Keratinocyte (primary cell): ENCODE measurements at regions not wholly inside any gene's neighbourhood (a gene's known extent, or its start where the extent isn't known, plus 50 kb on each side); places are given as distances from the start of the nearest gene placed in this dataset.
A peak's percentile ranks its signal among the peaks of the same experiment; 100 is the strongest.

Experiments
- DNase-seq: peaks from one replicate; pipeline ENCODE4 v3.0.0-alpha.2; 2011; ENCODE audit warnings: low read depth, missing footprints, low spot score
- FAIRE-seq: peaks from 2 replicates; lab custom pipeline; 2011; peaks lifted over from hg19 to GRCh38; lab: Jason Lieb, UNC
- H2AFZ ChIP-seq: 2 replicates; pipeline ENCODE4 v1.6.0; 2012; ENCODE audit warnings: low read length, control low read depth, inconsistent platforms; ENCODE audit not compliant: control insufficient read depth
- H3K27ac ChIP-seq: 2 replicates; pipeline ENCODE4 v1.5.1; 2011; ENCODE audit warnings: low read length; ENCODE audit not compliant: control insufficient read depth, insufficient read depth
- H3K27me3 ChIP-seq: 3 replicates; pipeline ENCODE4 v1.6.0; 2011; ENCODE audit warnings: low read length; ENCODE audit not compliant: control insufficient read depth, insufficient read depth; ENCODE audit errors: extremely low read depth
- H3K36me3 ChIP-seq, 2 experiments: 2 replicates in 1 of 2; 3 replicates in 1 of 2; pipeline ENCODE4 v1.5.1; 2011; ENCODE audit warnings: low read length in 2 of 2, mild to moderate bottlenecking in 1 of 2; ENCODE audit not compliant: control insufficient read depth in 2 of 2, insufficient read depth in 2 of 2; ENCODE audit errors: extremely low read depth in 1 of 2
- H3K4me1 ChIP-seq: 3 replicates; pipeline ENCODE4 v1.5.1; 2011; ENCODE audit warnings: low read length; ENCODE audit not compliant: control insufficient read depth, insufficient read depth; ENCODE audit errors: extremely low read depth
- H3K4me2 ChIP-seq: 3 replicates; pipeline ENCODE4 v1.6.0; 2011; ENCODE audit warnings: low read depth, low read length; ENCODE audit not compliant: control insufficient read depth, insufficient read depth; ENCODE audit errors: extremely low read depth
- H3K4me3 ChIP-seq, 3 experiments: fragments of 200-600 bp in 1 of 3; sonication (generic) in 1 of 3; 2 replicates in 2 of 3; 3 replicates in 1 of 3; pipeline ENCODE4 v1.5.1; 2011 to 2016; ENCODE audit warnings: low read length in 3 of 3, mild to moderate bottlenecking in 3 of 3, control low read depth in 2 of 3, inconsistent platforms in 1 of 3, low read depth in 1 of 3, mixed read lengths in 1 of 3, mixed run types in 1 of 3, moderate library complexity in 1 of 3; ENCODE audit not compliant: control insufficient read depth in 2 of 3, insufficient read depth in 2 of 3; ENCODE audit errors: extremely low read depth in 1 of 3
- H3K79me2 ChIP-seq: 2 replicates; pipeline ENCODE4 v1.6.0; 2012; ENCODE audit warnings: low read length; ENCODE audit not compliant: control insufficient read depth, insufficient read depth
- H3K9ac ChIP-seq: 3 replicates; pipeline ENCODE4 v1.6.0; 2011; ENCODE audit warnings: low read length; ENCODE audit not compliant: control insufficient read depth, insufficient read depth; ENCODE audit errors: extremely low read depth
- H3K9me1 ChIP-seq: 3 replicates; pipeline ENCODE4 v1.6.0; 2011; ENCODE audit warnings: low read length; ENCODE audit not compliant: control insufficient read depth, insufficient read depth; ENCODE audit errors: extremely low read depth
- H3K9me3 ChIP-seq: 2 replicates; pipeline ENCODE4 v1.5.1; 2012; ENCODE audit warnings: low read depth, low read length; ENCODE audit not compliant: control insufficient read depth
- H4K20me1 ChIP-seq: 3 replicates; pipeline ENCODE4 v1.6.0; 2011; ENCODE audit warnings: low read length; ENCODE audit not compliant: control insufficient read depth, insufficient read depth; ENCODE audit errors: extremely low read depth
- EZH2 ChIP-seq: IDR thresholded peaks from one replicate; pipeline ENCODE4 v1.6.1; 2012; ENCODE audit warnings: inconsistent platforms, mild to moderate bottlenecking, low read length, moderate library complexity
- dilution Hi-C: fragments of 300-500 bp; cut with MboI; formaldehyde crosslinking; loops from one replicate; pipeline ENCODE4 v1.7.0; 2020; ENCODE audit warnings: low sequenced_read_pairs; ENCODE audit not compliant: extremely low pct_ligation_motif_present
- TF ChIP-seq, protein P1 (sequence below), 3 experiments: IDR thresholded peaks in 1 of 3; conservative IDR thresholded peaks in 1 of 3; optimal IDR thresholded peaks in 1 of 3; 2 replicates in 2 of 3; 3 replicates in 1 of 3; pipeline versions ENCODE3 to v1.5.1; 2011; ENCODE audit warnings: low read length in 3 of 3, mild to moderate bottlenecking in 3 of 3, moderate library complexity in 2 of 3, control low read depth in 1 of 3, inconsistent platforms in 1 of 3; ENCODE audit not compliant: insufficient read depth in 2 of 3; ENCODE audit errors: extremely low read depth in 1 of 3

DNA sequence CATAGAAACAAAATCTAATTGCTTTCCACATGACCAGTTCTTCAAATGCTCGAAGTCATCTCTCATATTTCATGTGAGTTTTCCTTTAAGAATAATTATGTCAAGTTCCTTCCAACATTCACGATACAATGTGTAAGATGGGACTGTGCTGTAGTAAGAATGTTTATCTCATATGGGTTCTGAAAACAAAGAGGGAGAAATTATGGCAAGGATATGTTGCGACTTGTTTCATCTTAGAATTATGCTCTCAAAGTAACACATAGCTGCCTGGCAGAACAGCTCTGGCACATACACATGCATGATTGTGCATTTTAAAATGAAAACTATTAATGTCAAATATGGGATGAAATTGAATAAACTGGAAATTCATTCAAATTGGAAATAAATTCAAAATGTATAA, 314.8 kb upstream of the ACVR2A start:
- no peak overlapping the region for H3K9ac ChIP-seq
- peaks cover 16% of the 10 kb centered on the region for H3K4me1 ChIP-seq
- no peak overlapping the region for H3K4me2 ChIP-seq
- no peak overlapping the region for H3K4me3 ChIP-seq
- H4K20me1 ChIP-seq, result no peaks in the 10 kb centered on the region
- FAIRE-seq (no peak), DNase-seq (no peak)
- H2AFZ ChIP-seq, result no peak overlapping the region
- no peak for TF ChIP-seq EZH2
- TF ChIP-seq, protein P1, sequence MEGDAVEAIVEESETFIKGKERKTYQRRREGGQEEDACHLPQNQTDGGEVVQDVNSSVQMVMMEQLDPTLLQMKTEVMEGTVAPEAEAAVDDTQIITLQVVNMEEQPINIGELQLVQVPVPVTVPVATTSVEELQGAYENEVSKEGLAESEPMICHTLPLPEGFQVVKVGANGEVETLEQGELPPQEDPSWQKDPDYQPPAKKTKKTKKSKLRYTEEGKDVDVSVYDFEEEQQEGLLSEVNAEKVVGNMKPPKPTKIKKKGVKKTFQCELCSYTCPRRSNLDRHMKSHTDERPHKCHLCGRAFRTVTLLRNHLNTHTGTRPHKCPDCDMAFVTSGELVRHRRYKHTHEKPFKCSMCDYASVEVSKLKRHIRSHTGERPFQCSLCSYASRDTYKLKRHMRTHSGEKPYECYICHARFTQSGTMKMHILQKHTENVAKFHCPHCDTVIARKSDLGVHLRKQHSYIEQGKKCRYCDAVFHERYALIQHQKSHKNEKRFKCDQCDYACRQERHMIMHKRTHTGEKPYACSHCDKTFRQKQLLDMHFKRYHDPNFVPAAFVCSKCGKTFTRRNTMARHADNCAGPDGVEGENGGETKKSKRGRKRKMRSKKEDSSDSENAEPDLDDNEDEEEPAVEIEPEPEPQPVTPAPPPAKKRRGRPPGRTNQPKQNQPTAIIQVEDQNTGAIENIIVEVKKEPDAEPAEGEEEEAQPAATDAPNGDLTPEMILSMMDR (optimal IDR thresholded peaks at IDR 0.05 in 1 of 3, IDR thresholded peaks at IDR 0.05 in 1 of 3, conservative IDR thresholded peaks at IDR 0.05 in 1 of 3; ENCODE audit: extremely low read depth in 1 of 3, insufficient read depth in 2 of 3, low read length in 3 of 3), result no peak
- no peaks in the 10 kb centered on the region for H3K36me3 ChIP-seq
- H3K9me1 ChIP-seq, result no peaks in the 10 kb centered on the region
- no peak overlapping the region for H3K27ac ChIP-seq
- H3K79me2 ChIP-seq, result no peaks in the 10 kb centered on the region
- H3K27me3 ChIP-seq, result no peaks in the 10 kb centered on the region
- H3K9me3 ChIP-seq, result no peaks in the 10 kb centered on the region
- dilution Hi-C loops, result no loop called here

DNA sequence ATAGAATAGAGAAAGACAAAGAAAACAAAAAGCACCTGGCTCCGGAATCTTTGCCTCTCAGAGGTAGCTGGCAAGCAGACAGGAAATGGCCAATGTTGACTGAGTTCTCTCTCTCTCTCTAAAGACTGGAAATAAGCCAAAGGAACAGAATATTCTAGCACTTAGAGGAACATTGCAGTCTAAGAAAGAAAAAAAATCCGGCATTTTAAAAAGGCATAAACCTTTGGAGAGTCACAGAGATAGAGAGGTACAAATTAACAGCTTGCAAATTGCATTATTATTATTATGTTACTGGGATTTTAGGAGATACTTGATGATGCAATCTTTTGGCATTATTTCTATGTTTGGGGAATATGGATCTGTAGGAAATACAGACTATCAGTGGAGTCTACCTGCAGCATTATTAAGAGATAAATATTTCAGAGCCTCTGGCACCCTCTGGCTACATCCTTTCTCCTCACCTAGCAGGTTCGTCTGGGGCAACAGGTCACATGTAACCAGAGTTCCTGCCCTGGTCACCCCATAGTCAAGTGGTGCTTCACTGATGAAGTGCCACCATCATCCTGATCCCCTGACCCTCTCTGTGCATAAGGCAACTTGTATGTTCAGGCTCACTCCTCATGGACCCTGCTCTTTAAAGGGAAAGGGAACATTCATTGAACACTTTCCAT, 318.9 kb upstream of the ACVR2A start:
- H3K4me1 ChIP-seq, result peaks cover 18% of the 10 kb centered on the region
- no peak overlapping the region for H3K27ac ChIP-seq
- FAIRE-seq, result peak; percentile 56
- no peaks in the 10 kb centered on the region for H3K27me3 ChIP-seq
- no peaks in the 10 kb centered on the region for H3K9me3 ChIP-seq
- no peaks in the 10 kb centered on the region for H3K9me1 ChIP-seq
- H2AFZ ChIP-seq, result no peak overlapping the region
- no peaks in the 10 kb centered on the region for H3K79me2 ChIP-seq
- TF ChIP-seq, protein P1 (optimal IDR thresholded peaks at IDR 0.05 in 1 of 3, IDR thresholded peaks at IDR 0.05 in 1 of 3, conservative IDR thresholded peaks at IDR 0.05 in 1 of 3; ENCODE audit: extremely low read depth in 1 of 3, insufficient read depth in 2 of 3, low read length in 3 of 3), result no peak
- no peak for TF ChIP-seq EZH2
- dilution Hi-C loops, result no loop called here
- no peaks in the 10 kb centered on the region for H4K20me1 ChIP-seq
- no peak overlapping the region for H3K4me2 ChIP-seq
- H3K4me3 ChIP-seq, result no peak overlapping the region
- DNase-seq, result no peak
- no peaks in the 10 kb centered on the region for H3K36me3 ChIP-seq
- H3K9ac ChIP-seq, result no peak overlapping the region
